Fibroblast of gingiva (primary cell): ENCODE measurements at regions not wholly inside any gene's neighbourhood (a gene's known extent, or its start where the extent isn't known, plus 50 kb on each side); places are given as distances from the start of the nearest gene placed in this dataset.
A peak's percentile ranks its signal among the peaks of the same experiment; 100 is the strongest.

Source experiments
- DNase-seq: peaks from one replicate; pipeline ENCODE4 v3.0.0-alpha.2; 2011; ENCODE audit warnings: low read depth

- peak; percentile 60 for DNase-seq
Observed at GRCh38 chr9:115733318-115734110, 420.1 kb upstream of the PAPPA start.

GRCh38 chr9:115739096-115739875, 414.3 kb upstream of the PAPPA start:
- peak; percentile 65 for DNase-seq

- no peak for DNase-seq
Observed at GRCh38 chr9:115740986-115741385, 412.6 kb upstream of the PAPPA start.

- DNase-seq: no peak
Observed at GRCh38 chr9:115743709-115744605, 409.6 kb upstream of the PAPPA start.

GRCh38 chr9:115746496-115746895, 407.1 kb upstream of the PAPPA start:
- peak; percentile 16 for DNase-seq

- DNase-seq: no peak
Observed at GRCh38 chr9:115747731-115748130, 405.9 kb upstream of the PAPPA start.

GRCh38 chr9:115756736-115757135, 396.9 kb upstream of the PAPPA start:
- peak; percentile 15 for DNase-seq

GRCh38 chr9:115757461-115757860, 396.1 kb upstream of the PAPPA start:
- peak; percentile 51 for DNase-seq

GRCh38 chr9:115758441-115758840, 395.1 kb upstream of the PAPPA start:
- no peak for DNase-seq

- DNase-seq: no peak
Observed at GRCh38 chr9:115759426-115759825, 394.2 kb upstream of the PAPPA start.

GRCh38 chr9:115764645-115765044, 388.9 kb upstream of the PAPPA start:
- peak; percentile 2 for DNase-seq

GRCh38 chr9:115765060-115765459, 388.5 kb upstream of the PAPPA start:
- DNase-seq: no peak

GRCh38 chr9:115766370-115766955, 387.1 kb upstream of the PAPPA start:
- DNase-seq: peak; percentile 77

- DNase-seq: no peak
Observed at GRCh38 chr9:115770521-115770920, 383.1 kb upstream of the PAPPA start.

- DNase-seq: no peak
Observed at GRCh38 chr9:115775659-115776058, 377.9 kb upstream of the PAPPA start.

GRCh38 chr9:115777610-115778009, 376.0 kb upstream of the PAPPA start:
- no peak for DNase-seq

GRCh38 chr9:115781070-115781736, 372.4 kb upstream of the PAPPA start:
- DNase-seq: no peak

GRCh38 chr9:115786321-115786720, 367.3 kb upstream of the PAPPA start:
- peak; percentile 74 for DNase-seq

GRCh38 chr9:115790520-115790919, 363.1 kb upstream of the PAPPA start:
- no peak for DNase-seq

- DNase-seq: no peak
Observed at GRCh38 chr9:115794921-115795475, 358.6 kb upstream of the PAPPA start.

GRCh38 chr9:115799734-115800133, 353.9 kb upstream of the PAPPA start:
- no peak for DNase-seq
